Left ventricle myocardium inferior (tissue), 1 donor: ENCODE measurements at regions not wholly inside any gene's neighbourhood (a gene's known extent, or its start where the extent isn't known, plus 50 kb on each side); places are given as distances from the start of the nearest gene placed in this dataset.

ENCODE experiments used
- DNase-seq: peaks from one replicate; pipeline ENCODE4 v3.0.0-alpha.2; 2020
- H3K27ac ChIP-seq: fragments of 200-600 bp; replicated peaks from 2 replicates; pipeline ENCODE4 v1.8.0; 2021
- H3K27me3 ChIP-seq: fragments of 200-600 bp; 2 replicates; pipeline ENCODE4 v1.8.0; 2021; ENCODE audit warnings: low read depth
- H3K36me3 ChIP-seq: fragments of 200-600 bp; 2 replicates; pipeline ENCODE4 v1.8.0; 2021
- H3K4me1 ChIP-seq: fragments of 200-600 bp; 2 replicates; pipeline ENCODE4 v1.8.0; 2021
- H3K4me3 ChIP-seq: fragments of 200-600 bp; 2 replicates; pipeline ENCODE4 v1.8.0; 2021; ENCODE audit warnings: mild to moderate bottlenecking, moderate library complexity
- H3K9me3 ChIP-seq: fragments of 200-600 bp; replicated peaks from 2 replicates; pipeline ENCODE4 v1.8.0; 2021
- CTCF ChIP-seq: fragments of 200-600 bp; IDR thresholded peaks from 2 replicates; pipeline ENCODE4 v1.8.0; 2021; ENCODE audit warnings: antibody characterized with exemption, mild to moderate bottlenecking, borderline replicate concordance
- intact Hi-C: fragments of 100-400 bp; cut with micrococcal nuclease; formaldehyde crosslinking; loops from one replicate; pipeline ENCODE4 v1.11.0; 2022
- donor health status: DM: no; HTN: yes; CAD: no; lungs with severe emphysema.

GRCh38 chrX:45524805-45525204 lies 324.1 kb upstream of the DIPK2B start:
- Histone ChIP-seq H3K9me3 (no peaks in the 10 kb centered on the region), H3K27me3 (no peaks in the 10 kb centered on the region), H3K4me3 (no peak overlapping the region), H3K36me3 (no peaks in the 10 kb centered on the region), H3K27ac (no peak overlapping the region), H3K4me1 (no peaks in the 10 kb centered on the region)
- DNase-seq, result no peak
- intact Hi-C loops, result no loop called here
- no peak for TF ChIP-seq CTCF

- intact Hi-C loops, result no loop called here
- no peaks in the 10 kb centered on the region for H3K4me1 ChIP-seq
- no peak for TF ChIP-seq CTCF
- no peak overlapping the region for H3K27ac ChIP-seq
- no peak overlapping the region for H3K4me3 ChIP-seq
- H3K9me3 ChIP-seq, result no peaks in the 10 kb centered on the region
- DNase-seq, result no peak
- no peaks in the 10 kb centered on the region for H3K36me3 ChIP-seq
- H3K27me3 ChIP-seq, result no peaks in the 10 kb centered on the region
Observed at GRCh38 chrX:45524296-45524695, 323.6 kb upstream of the DIPK2B start.

GRCh38 chrX:45518552-45518951 lies 317.9 kb upstream of the DIPK2B start:
- DNase-seq, result no peak
- Histone ChIP-seq H3K27ac (no peak overlapping the region), H3K4me3 (no peak overlapping the region), H3K9me3 (no peaks in the 10 kb centered on the region), H3K36me3 (no peaks in the 10 kb centered on the region), H3K4me1 (no peaks in the 10 kb centered on the region), H3K27me3 (no peaks in the 10 kb centered on the region)
- no peak for TF ChIP-seq CTCF
- intact Hi-C loops, result loop anchor here (10.0 kb wide), 1 partner anchor 326 kb away; no protein-coding TSS in a partner anchor

- Histone ChIP-seq H3K27ac (no peak overlapping the region), H3K9me3 (no peaks in the 10 kb centered on the region), H3K4me3 (no peak overlapping the region), H3K4me1 (no peaks in the 10 kb centered on the region), H3K36me3 (no peaks in the 10 kb centered on the region), H3K27me3 (no peaks in the 10 kb centered on the region)
- intact Hi-C loops, result loop anchor here (10.0 kb wide), 1 partner anchor 327 kb away; no protein-coding TSS in a partner anchor
- no peak for TF ChIP-seq CTCF
- no peak for DNase-seq
Observed at GRCh38 chrX:45517090-45517973, 316.7 kb upstream of the DIPK2B start.

- DNase-seq, result no peak
- no peak overlapping the region for H3K4me3 ChIP-seq
- peak; percentile 67 for TF ChIP-seq CTCF
- H3K36me3 ChIP-seq, result no peaks in the 10 kb centered on the region
- no peaks in the 10 kb centered on the region for H3K4me1 ChIP-seq
- no peak overlapping the region for H3K27ac ChIP-seq
- intact Hi-C loops, result loop anchor here (10.0 kb wide), 1 partner anchor 329 kb away; no protein-coding TSS in a partner anchor
- H3K27me3 ChIP-seq, result no peaks in the 10 kb centered on the region
- no peaks in the 10 kb centered on the region for H3K9me3 ChIP-seq
Observed at GRCh38 chrX:45515262-45516215, 314.9 kb upstream of the DIPK2B start.
